CD4-positive, alpha-beta T cell treated with Interleukin-4 for 4 hours (primary cell): ENCODE measurements at regions not wholly inside any gene's neighbourhood (a gene's known extent, or its start where the extent isn't known, plus 50 kb on each side); places are given as distances from the start of the nearest gene placed in this dataset.
"Not testable (repeated sequence)": the region's sequence is repeated elsewhere in the genome, so short reads cannot be mapped to it uniquely, and the experiment has no call there.

Source experiments
- DNase-seq: peaks from one replicate; pipeline ENCODE4 v3.0.0-alpha.2; 2020

DNA sequence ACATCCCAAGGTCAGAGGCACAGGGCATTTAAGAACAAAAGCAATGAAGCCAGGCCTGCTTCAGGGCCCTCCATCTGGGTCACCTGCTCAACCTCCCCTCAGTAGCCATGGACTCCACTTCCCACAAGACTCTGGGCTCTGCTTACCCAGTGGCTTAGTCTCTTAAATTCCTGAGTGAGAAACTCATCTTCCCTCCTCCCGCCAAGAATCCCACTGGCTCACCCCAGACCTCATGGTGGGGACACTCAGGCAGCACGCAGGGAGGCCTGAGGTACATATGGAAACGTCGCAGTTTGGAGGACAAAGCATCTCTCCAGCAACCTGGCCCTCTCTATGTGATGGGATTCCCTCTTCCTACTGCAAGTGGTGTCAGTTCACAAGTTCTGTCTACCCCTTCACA is 326.7 kb upstream of the CDH5 start:
- DNase-seq = no peak

- DNase-seq = no peak
These were observed 329.4 kb upstream of the CDH5 start for GRCh38 chr16:66036793-66037715.

DNA sequence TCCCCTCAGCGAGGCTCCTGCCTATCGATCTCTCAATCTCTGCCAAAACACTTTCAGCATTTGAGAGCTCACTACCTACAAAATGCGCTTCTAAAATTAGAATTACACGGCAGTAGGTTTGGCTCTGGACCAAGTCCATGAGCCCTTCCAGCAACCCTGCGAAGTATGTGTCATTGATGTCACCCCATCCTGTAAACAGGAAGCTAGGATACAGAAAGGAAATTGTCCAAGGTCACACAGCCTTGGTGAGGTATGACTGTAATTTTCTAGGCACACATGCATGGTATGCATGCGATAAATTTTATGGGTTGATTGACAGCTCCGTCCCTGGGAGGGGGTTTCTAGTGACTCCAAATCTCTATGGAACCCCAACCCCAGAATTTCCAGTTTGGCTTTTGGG is 330.3 kb upstream of the CDH5 start:
- no peak for DNase-seq

- DNase-seq = no peak
These were observed 331.4 kb upstream of the CDH5 start for GRCh38 chr16:66035096-66035495.

GRCh38 chr16:66032841-66033240 is 333.6 kb upstream of the CDH5 start:
- no peak for DNase-seq

DNA sequence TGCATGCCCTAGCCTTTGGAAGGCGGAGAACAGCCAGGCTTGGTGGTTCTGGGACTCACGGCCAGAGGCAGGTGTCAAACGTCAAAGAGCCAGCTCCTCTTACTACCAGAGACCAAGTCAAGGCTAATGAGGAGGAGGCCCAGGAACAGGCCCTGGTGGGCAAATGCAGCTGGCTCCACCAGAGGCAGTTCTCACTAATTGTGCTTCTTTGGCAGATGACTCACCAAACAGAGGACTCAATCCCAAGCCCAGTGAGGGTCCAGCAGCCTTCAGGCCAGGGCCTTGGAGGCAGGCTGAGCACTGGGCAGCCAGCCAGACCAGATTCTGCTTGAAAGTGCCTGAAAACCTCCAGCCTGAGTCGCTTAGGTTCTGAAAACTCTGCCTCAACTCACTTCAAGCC is 336.5 kb upstream of the CDH5 start:
- no peak for DNase-seq

GRCh38 chr16:66028510-66029216 is 337.8 kb upstream of the CDH5 start:
- DNase-seq = no peak

GRCh38 chr16:66026787-66027330 is 339.6 kb upstream of the CDH5 start:
- DNase-seq = no peak

- DNase-seq = no peak
These were observed 340.3 kb upstream of the CDH5 start for GRCh38 chr16:66026211-66026610.

DNA sequence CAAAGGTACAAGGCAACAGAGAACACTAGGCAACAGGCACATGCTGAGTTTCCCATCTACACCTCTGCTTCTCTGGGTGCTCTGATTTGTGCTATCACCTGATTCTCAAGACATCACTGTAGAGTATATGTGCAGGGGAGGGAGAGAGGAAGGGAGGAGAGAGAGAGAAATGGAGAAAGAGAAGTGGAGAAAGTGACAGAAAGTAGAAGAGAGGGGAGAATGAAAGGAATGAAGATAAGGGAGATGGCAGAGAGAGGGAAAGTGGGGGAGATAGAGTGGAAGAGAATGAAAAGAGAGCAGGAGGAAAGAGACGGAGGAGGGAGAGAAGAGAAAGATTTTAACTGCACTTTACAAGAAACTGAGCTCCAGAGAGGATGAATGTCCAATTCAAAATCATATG is 340.7 kb upstream of the CDH5 start:
- no peak for DNase-seq

DNA sequence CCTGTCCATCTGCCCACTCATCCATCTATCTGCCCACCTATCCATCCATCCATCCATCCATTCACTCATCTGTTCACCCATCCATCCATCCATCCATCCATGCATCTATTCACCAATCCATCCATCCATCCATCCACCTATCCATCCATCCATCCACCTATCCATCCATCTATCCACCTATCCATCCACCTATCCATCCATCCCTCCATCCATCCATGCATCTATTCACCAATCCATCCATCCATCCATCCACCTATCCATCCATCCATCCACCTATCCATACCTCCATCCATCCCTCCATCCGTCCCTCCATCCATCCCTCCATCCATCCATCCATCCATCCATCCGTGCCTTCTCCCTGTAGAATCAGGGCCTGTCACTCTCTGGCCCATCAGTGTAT is 341.9 kb upstream of the CDH5 start:
- not testable (repeated sequence) for DNase-seq

DNA sequence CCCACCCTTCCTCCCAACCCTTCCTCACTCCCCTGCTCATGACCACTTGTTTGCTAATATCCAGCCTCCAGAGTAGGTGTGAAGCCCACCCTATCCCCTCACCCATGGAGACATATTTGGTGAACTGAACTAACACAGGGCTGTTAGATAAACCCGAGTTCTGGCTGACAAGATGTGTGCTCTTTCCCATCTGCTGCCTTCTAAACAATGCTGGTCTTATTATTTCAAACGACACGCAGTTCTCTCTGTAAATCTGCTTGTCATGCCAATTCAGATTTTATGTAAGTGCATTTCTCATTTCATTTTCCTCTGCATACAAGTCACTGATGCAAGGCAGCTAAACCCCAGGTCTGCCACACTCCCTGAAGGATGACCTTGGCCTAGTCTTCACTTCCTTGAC is 343.0 kb upstream of the CDH5 start:
- no peak for DNase-seq

DNA sequence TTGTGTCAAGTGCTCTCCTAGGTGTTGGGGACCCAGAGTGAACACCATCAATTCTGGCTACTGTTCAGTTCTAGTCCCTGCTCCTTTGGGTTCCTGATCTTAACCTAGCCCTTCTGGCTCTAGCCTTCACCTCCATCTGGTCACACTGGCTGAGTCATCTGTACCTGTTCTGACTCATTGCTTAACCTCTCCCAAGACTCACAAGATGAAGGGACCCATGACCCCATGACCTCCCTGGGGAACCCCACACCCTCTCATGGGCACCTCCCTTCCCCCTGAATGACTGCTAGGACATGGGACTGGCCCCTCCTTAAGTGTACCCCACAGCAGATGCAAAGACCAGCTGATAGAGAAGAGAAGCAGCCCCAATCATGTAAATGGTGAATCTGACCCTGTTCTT is 345.8 kb upstream of the CDH5 start:
- no peak for DNase-seq

- no peak for DNase-seq
These were observed 346.4 kb upstream of the CDH5 start for GRCh38 chr16:66020046-66020445.

DNA sequence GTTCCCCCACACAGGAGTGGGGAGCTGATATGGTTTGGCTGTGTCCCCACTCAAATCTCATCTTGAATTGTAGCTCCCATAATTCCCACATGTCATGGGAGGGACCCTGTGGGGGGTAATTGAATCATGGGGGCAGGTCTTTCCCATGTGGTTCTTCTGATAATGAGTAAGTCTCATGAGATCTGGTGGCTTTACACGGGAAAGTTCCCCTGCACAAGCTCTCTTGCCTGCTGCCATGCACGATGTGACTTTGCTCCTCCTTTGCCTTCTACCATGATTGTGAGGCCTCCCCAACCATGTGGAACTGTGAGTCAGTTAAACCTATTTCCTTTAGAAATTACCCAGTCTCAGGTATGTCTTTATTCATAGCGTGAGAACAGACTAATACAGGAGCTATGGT is 347.0 kb upstream of the CDH5 start:
- not testable (repeated sequence) for DNase-seq

GRCh38 chr16:66014221-66014620 is 352.3 kb upstream of the CDH5 start:
- DNase-seq = no peak

- no peak for DNase-seq
These were observed 353.0 kb upstream of the CDH5 start for GRCh38 chr16:66013486-66013885.

GRCh38 chr16:66008136-66008535 is 358.4 kb upstream of the CDH5 start:
- DNase-seq = no peak

DNA sequence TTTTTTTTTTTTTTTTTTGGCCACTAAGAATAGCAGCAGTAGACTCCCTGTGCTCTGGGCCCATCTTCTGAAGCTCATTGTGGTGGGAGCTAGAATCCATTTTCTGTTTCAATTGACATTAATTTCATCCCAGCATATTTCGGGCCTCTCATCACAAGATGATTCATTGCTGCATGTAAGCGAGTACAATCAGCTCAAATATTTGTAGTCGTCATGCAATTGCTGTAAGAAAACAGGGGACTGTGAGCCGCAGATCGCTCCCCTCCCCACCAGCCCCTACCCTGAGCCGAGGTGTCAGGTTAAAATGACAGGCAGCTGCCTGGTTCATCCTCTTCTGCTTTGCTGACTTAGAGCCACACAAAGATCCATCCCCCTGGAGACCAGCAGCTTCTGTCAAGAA is 358.8 kb upstream of the CDH5 start:
- no peak for DNase-seq

DNA sequence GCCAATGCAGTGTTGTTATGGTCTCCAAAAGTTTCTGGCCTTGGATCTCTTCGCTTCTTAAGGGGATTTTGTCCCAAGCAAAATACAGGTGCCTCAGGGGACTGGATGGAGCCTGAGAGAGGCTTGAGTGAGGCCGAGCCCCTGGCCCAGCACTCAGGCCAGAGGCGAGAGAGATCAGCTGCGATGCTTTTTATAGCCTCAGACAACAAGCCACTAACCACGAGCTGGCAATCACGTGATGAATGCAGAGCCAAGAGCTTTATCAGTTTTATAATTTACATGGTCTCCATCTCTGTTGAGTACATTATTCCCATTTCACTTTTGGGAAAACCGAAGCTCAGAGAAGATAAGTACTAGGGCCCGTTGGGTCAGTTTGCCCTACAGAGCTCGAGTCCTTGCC is 360.0 kb upstream of the CDH5 start:
- DNase-seq = no peak

- DNase-seq = no peak
These were observed 361.8 kb upstream of the CDH5 start for GRCh38 chr16:66004699-66005098.

DNA sequence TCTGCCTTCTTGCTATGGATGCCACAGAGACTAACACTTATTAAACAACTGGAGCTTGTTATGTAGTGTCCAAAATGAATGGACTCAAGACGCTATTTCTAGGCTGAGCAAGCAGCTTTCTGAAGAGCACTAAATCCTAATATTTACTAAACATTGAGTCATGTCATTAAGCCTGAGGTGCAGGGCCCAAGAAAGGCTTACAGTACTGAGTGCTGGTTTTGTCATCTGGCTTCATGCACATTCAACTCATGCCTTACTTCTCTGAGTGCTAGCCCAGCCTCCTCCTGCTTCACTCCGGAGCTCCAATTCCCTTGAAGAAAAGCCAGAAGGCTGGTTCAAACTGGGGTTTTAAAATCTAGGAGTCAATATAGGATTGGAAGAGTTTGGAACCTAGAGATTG is 363.3 kb upstream of the CDH5 start:
- no peak for DNase-seq

GRCh38 chr16:66002601-66003000 is 363.9 kb upstream of the CDH5 start:
- no peak for DNase-seq

- DNase-seq = no peak
These were observed 365.1 kb upstream of the CDH5 start for GRCh38 chr16:66001432-66001831.
